ENCODE measurements at regions not wholly inside any gene's neighbourhood (a gene's known extent, or its start where the extent isn't known, plus 50 kb on each side); places are given as distances from the start of the nearest gene placed in this dataset.

DNA sequence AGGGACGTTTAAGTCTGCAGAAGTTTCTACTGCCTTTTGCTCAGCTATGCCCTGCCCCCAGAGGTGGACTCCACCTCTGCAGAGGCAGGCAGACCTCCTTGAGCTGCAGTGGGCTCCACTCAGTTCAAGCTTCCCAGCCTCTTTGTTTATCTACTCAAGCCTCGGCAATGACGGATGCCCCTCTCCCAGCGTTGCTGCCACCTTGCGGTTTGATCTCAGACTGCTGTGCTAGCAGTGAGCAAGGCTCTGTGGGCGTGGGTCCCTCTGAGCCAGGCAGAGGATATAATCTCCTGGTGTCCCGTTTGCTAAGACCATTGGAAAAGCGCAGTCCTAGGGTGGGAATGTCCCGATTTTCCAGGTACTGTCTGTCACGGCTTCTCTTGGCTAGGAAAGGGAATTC is 2188.5 kb upstream of the WWC1 start:
- Histone ChIP-seq H3K4me3 (ENCODE audit: insufficient read depth, low read length, poor library complexity, severe bottlenecking) (no peak overlapping the region), H3K79me2 (ENCODE audit: insufficient read depth, low read length) (no peaks in the 10 kb centered on the region), H3K27ac (ENCODE audit: low read depth, low read length) (no peak overlapping the region), H3K9ac (ENCODE audit: low read length) (no peak overlapping the region), H3K4me2 (ENCODE audit: low read depth, low read length, poor library complexity, severe bottlenecking) (no peak overlapping the region), H3K9me3 (ENCODE audit: insufficient read depth, low read length) (no peaks in the 10 kb centered on the region), H4K20me1 (ENCODE audit: low read depth, low read length) (no peaks in the 10 kb centered on the region), H3K27me3 (ENCODE audit: low read length) (no peaks in the 10 kb centered on the region), H3K36me3 (ENCODE audit: low read length) (no peaks in the 10 kb centered on the region), H3F3A (ENCODE audit: insufficient read depth) (no peaks in the 10 kb centered on the region), H3K9me2 (replicated peaks; ENCODE audit: insufficient read depth, low read length) (no peaks in the 10 kb centered on the region), H2AFZ (ENCODE audit: low read depth, low read length, severe bottlenecking) (no peak overlapping the region)
- TF ChIP-seq EZH2phosphoT487 (conservative IDR thresholded peaks at IDR 0.05; ENCODE audit: low read length) (no peak), CTCF (IDR thresholded peaks at IDR 0.05; ENCODE audit: insufficient read depth, low read length, poor library complexity, severe bottlenecking) (no peak)

DNA sequence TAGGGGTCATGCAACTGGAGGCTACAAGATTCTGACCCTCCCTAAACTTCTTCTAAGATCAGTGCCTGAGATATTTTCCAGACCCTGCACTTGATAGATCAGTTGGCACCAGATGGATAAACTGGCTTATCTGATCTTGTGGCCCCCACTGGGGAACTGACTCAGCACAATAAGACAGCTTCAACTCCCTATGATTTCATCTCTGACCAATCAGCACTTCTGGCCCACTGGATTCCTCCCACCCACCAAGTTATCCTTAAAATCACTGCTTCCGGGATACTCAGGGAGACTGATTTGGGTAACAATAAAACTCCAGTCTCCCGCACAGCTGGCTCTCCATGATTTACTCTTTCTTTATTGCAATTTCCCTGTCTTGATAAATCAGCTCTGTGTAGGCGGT is 2180.4 kb upstream of the WWC1 start:
- no peaks in the 10 kb centered on the region for H3K36me3 ChIP-seq (ENCODE audit: low read length)
- H3K79me2 ChIP-seq (ENCODE audit: insufficient read depth, low read length), result no peaks in the 10 kb centered on the region
- no peaks in the 10 kb centered on the region for H4K20me1 ChIP-seq (ENCODE audit: low read depth, low read length)
- H3K4me2 ChIP-seq (ENCODE audit: low read depth, low read length, poor library complexity, severe bottlenecking), result no peak overlapping the region
- no peak overlapping the region for H3K4me3 ChIP-seq (ENCODE audit: insufficient read depth, low read length, poor library complexity, severe bottlenecking)
- no peaks in the 10 kb centered on the region for H3K9me2 ChIP-seq (replicated peaks; ENCODE audit: insufficient read depth, low read length)
- H3K27me3 ChIP-seq (ENCODE audit: low read length), result no peaks in the 10 kb centered on the region
- H3K9me3 ChIP-seq (ENCODE audit: insufficient read depth, low read length), result no peaks in the 10 kb centered on the region
- no peak for TF ChIP-seq CTCF (IDR thresholded peaks at IDR 0.05; ENCODE audit: insufficient read depth, low read length, poor library complexity, severe bottlenecking)
- no peak for TF ChIP-seq EZH2phosphoT487 (conservative IDR thresholded peaks at IDR 0.05; ENCODE audit: low read length)
- no peak overlapping the region for H2AFZ ChIP-seq (ENCODE audit: low read depth, low read length, severe bottlenecking)
- H3K27ac ChIP-seq (ENCODE audit: low read depth, low read length), result no peak overlapping the region
- H3K9ac ChIP-seq (ENCODE audit: low read length), result no peak overlapping the region
- H3F3A ChIP-seq (ENCODE audit: insufficient read depth), result no peaks in the 10 kb centered on the region

- Histone ChIP-seq H3K4me2 (ENCODE audit: low read depth, low read length, poor library complexity, severe bottlenecking) (no peak overlapping the region), H3K9ac (ENCODE audit: low read length) (no peak overlapping the region), H3F3A (ENCODE audit: insufficient read depth) (no peaks in the 10 kb centered on the region), H3K79me2 (ENCODE audit: insufficient read depth, low read length) (no peaks in the 10 kb centered on the region), H3K36me3 (ENCODE audit: low read length) (no peaks in the 10 kb centered on the region), H3K9me3 (ENCODE audit: insufficient read depth, low read length) (no peaks in the 10 kb centered on the region), H3K9me2 (replicated peaks; ENCODE audit: insufficient read depth, low read length) (no peaks in the 10 kb centered on the region), H3K4me3 (ENCODE audit: insufficient read depth, low read length, poor library complexity, severe bottlenecking) (no peak overlapping the region), H3K27ac (ENCODE audit: low read depth, low read length) (no peak overlapping the region), H3K27me3 (ENCODE audit: low read length) (no peaks in the 10 kb centered on the region), H4K20me1 (ENCODE audit: low read depth, low read length) (no peaks in the 10 kb centered on the region), H2AFZ (ENCODE audit: low read depth, low read length, severe bottlenecking) (no peak overlapping the region)
- TF ChIP-seq EZH2phosphoT487 (conservative IDR thresholded peaks at IDR 0.05; ENCODE audit: low read length) (no peak), CTCF (IDR thresholded peaks at IDR 0.05; ENCODE audit: insufficient read depth, low read length, poor library complexity, severe bottlenecking) (no peak)
These were observed 2174.1 kb upstream of the WWC1 start for GRCh38 chr5:166117072-166118066.

Measured in SU-DHL-6 (cell line).